ENCODE measurements at regions not wholly inside any gene's neighbourhood (a gene's known extent, or its start where the extent isn't known, plus 50 kb on each side); places are given as distances from the start of the nearest gene placed in this dataset.
A peak's percentile ranks its signal among the peaks of the same experiment; 100 is the strongest.

DNA sequence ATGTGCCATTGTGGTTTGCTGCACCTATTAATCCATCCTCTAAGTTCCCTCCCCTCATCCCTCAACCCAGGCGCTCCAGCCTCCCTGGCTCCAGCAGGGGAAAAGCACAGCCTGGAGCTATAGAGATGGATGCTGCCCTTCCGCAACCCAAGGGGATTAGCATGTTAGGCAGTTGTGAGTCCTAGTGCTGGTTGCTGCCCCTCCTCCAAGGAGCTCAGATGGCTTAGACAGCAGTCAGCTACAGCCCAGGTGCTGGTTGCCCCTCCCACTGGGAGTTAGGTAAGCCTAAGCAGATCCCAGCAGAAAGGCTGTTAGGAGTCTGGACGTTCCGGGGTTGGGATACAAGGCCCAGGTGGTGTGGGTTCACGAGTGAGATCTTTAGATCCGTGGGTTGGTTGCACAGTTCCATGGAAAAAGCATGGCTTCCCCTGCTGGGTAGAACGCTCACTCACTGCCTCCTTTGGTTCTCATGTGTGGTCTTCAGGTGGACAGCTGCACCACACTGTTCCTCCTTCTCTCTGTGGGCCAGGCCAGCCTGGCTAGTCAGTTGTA is 446.1 kb downstream of the ZNF804A start:
- peak in 1 of 2 donors; percentile 16 for DNase-seq
- H3K27ac ChIP-seq: no peak overlapping the region
- H3K36me3 ChIP-seq: no peaks in the 10 kb centered on the region
- intact Hi-C loops (cut with DNase I; ENCODE audit: low total_unique reads): no loop called here
- no peaks in the 10 kb centered on the region for H3K27me3 ChIP-seq
- no peak overlapping the region for H3K4me3 ChIP-seq
- peaks cover 0 to 5% (median 0%) of the 10 kb centered on the region in 3 donors for H3K9me3 ChIP-seq
- TF ChIP-seq, protein P1, sequence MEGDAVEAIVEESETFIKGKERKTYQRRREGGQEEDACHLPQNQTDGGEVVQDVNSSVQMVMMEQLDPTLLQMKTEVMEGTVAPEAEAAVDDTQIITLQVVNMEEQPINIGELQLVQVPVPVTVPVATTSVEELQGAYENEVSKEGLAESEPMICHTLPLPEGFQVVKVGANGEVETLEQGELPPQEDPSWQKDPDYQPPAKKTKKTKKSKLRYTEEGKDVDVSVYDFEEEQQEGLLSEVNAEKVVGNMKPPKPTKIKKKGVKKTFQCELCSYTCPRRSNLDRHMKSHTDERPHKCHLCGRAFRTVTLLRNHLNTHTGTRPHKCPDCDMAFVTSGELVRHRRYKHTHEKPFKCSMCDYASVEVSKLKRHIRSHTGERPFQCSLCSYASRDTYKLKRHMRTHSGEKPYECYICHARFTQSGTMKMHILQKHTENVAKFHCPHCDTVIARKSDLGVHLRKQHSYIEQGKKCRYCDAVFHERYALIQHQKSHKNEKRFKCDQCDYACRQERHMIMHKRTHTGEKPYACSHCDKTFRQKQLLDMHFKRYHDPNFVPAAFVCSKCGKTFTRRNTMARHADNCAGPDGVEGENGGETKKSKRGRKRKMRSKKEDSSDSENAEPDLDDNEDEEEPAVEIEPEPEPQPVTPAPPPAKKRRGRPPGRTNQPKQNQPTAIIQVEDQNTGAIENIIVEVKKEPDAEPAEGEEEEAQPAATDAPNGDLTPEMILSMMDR (IDR thresholded peaks at IDR 0.05): no peak
- H3K4me1 ChIP-seq: no peaks in the 10 kb centered on the region

DNA sequence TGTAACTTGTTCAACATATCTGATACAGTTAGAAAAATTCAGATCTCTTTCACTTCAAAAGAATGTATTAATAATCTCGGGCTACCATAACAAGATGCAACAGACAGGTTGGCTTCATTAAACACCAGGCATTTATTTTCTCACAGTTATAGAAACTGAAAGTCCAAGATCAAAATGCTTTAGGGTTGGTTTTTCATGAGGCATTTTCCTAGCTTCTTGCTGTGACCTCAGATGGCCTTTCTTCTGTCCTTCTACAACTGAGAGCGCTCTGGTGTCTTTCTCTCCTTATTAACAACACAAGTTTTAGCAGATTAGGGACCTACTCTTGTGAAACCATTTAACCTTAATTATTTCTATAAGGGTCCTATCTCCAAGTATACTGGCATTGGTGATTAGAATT is 452.5 kb downstream of the ZNF804A start:
- Histone ChIP-seq H3K9me3 (no peaks in the 10 kb centered on the region), H3K27me3 (no peaks in the 10 kb centered on the region), H3K4me1 (no peaks in the 10 kb centered on the region), H3K36me3 (no peaks in the 10 kb centered on the region), H3K4me3 (no peak overlapping the region), H3K27ac (no peak overlapping the region)
- DNase-seq: no peak
- intact Hi-C loops (cut with DNase I; ENCODE audit: low total_unique reads): no loop called here
- TF ChIP-seq, protein P1 (IDR thresholded peaks at IDR 0.05): no peak

DNA sequence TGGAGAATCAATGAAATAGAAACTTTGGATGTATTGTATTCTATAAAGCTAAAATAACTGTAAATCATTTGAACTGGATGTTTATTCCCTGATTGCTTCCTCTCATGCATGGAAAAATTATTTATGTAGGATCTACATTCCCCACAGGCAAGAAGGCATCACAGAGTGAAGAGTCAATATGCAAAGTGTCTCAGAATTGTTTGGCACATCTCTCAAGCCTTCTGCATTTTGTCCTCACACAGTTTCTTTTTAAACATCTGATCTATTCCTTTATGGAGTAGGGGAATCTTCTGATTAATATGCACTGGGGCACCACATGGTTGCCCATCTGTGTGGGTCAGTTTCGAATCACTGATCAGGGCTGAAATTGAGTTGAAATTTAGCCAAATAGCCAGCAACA is 465.4 kb downstream of the ZNF804A start:
- TF ChIP-seq, protein P1 (IDR thresholded peaks at IDR 0.05): no peak
- Histone ChIP-seq H3K27ac (no peak overlapping the region), H3K36me3 (no peaks in the 10 kb centered on the region), H3K4me3 (no peak overlapping the region), H3K27me3 (no peaks in the 10 kb centered on the region), H3K4me1 (no peaks in the 10 kb centered on the region), H3K9me3 (no peaks in the 10 kb centered on the region)
- intact Hi-C loops (cut with DNase I; ENCODE audit: low total_unique reads): no loop called here
- no peak for DNase-seq

DNA sequence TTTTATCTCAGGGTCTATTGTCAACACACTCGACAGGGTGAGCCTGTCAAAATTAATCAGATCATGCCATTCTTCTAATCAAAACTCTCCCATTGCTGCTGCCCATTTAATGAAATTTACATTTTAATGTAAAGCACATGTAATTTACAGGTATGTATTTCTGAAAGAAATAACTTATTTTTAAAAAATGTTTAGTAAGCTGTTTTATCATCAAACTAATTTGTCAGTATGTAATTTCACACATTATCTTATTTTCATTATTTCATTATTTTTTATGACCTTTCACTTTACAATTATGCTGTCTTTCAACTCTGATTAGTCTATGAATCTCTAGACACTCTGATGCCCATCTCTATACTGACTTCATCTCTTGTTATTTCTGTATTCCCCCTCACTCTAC is 467.8 kb downstream of the ZNF804A start:
- H3K4me1 ChIP-seq: no peaks in the 10 kb centered on the region
- TF ChIP-seq, protein P1 (IDR thresholded peaks at IDR 0.05): no peak
- no peaks in the 10 kb centered on the region for H3K36me3 ChIP-seq
- H3K27me3 ChIP-seq: no peaks in the 10 kb centered on the region
- intact Hi-C loops (cut with DNase I; ENCODE audit: low total_unique reads): no loop called here
- no peak overlapping the region for H3K27ac ChIP-seq
- no peak for DNase-seq
- H3K4me3 ChIP-seq: no peak overlapping the region
- no peaks in the 10 kb centered on the region for H3K9me3 ChIP-seq

DNA sequence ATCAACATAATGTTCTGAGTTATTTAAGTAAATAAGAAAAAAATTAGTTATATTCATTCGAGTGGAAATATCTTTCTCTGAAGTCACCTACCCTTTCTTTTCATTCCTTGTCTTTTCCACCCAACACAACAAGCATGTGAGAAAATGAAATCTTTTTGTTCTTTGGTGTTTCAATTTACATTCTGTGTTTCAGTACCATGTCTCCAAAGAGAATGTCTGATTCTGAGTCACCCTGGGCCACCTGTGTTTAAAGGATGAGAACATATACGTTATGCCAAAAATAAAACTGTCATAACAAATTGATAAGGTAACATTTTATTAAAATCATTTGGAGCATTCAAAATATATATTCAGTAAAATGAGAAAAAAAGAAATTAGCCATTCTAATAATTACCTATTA is 470.8 kb downstream of the ZNF804A start:
- Histone ChIP-seq H3K27me3 (no peaks in the 10 kb centered on the region), H3K4me3 (no peak overlapping the region), H3K9me3 (no peaks in the 10 kb centered on the region), H3K4me1 (no peaks in the 10 kb centered on the region), H3K27ac (no peak overlapping the region), H3K36me3 (no peaks in the 10 kb centered on the region)
- DNase-seq: no peak
- intact Hi-C loops (cut with DNase I; ENCODE audit: low total_unique reads): no loop called here
- TF ChIP-seq, protein P1 (IDR thresholded peaks at IDR 0.05): no peak

DNA sequence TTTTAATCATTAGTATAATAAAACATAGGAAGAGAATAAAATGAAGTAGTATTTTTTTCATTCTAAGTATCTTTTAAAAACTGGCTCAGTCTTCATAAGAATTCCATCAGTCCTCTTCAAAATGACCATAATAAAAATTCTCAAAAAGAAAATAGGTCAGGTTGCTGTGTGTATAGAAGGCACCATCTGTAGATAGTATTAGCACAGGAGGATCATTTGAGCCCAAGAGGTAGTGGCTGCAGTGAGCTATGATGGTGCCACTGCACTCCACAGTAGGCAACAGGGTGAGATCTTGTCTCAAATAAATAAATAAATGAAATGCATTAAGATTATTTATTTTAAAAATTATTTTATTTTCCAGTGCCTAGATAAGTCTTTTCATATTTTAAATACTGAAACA is 475.8 kb downstream of the ZNF804A start:
- intact Hi-C loops (cut with DNase I; ENCODE audit: low total_unique reads): no loop called here
- H3K4me3 ChIP-seq: no peak overlapping the region
- no peaks in the 10 kb centered on the region for H3K4me1 ChIP-seq
- no peaks in the 10 kb centered on the region for H3K9me3 ChIP-seq
- TF ChIP-seq, protein P1 (IDR thresholded peaks at IDR 0.05): no peak
- no peak overlapping the region for H3K27ac ChIP-seq
- no peak for DNase-seq
- H3K36me3 ChIP-seq: no peaks in the 10 kb centered on the region
- no peaks in the 10 kb centered on the region for H3K27me3 ChIP-seq
